HG02642 (cell line): ENCODE measurements at regions not wholly inside any gene's neighbourhood (a gene's known extent, or its start where the extent isn't known, plus 50 kb on each side); places are given as distances from the start of the nearest gene placed in this dataset.
"Not testable (repeated sequence)": the region's sequence is repeated elsewhere in the genome, so short reads cannot be mapped to it uniquely, and the experiment has no call there.

Source experiments
- ATAC-seq: cut with Tn5 transposase; IDR thresholded peaks from one replicate; pipeline ENCODE4 v1.9.1; 2021; ENCODE audit warnings: mild to moderate bottlenecking; ENCODE audit not compliant: unreplicated experiment, poor library complexity

DNA sequence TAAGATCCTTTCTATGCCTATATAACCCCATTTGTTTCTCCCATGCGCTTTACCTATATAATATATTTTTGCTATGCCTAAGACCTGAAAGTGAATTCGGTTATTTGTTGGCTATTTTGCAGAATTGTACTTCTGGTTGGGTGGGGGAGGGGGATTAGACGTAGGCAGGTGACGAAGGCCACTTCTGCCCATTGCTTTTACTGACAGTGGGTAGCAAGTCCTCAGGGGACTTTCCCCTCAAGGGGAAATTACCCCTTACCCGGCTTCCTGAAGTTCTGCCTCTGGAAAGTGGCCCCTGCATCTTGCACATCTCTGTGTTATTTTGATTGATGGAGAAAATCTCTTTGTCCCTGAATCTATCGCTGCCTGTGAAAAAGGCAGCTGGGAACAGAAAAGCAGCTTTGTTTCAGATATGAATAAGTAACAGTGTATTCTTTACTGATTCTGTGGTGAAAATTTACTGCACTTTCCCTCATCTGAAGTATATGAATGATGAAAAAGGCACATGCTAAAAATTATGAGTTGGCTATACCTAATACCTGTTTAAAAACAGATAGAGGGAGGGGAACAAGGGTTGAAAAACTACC, 133.9 kb downstream of the UTRN start:
- no peak for ATAC-seq

DNA sequence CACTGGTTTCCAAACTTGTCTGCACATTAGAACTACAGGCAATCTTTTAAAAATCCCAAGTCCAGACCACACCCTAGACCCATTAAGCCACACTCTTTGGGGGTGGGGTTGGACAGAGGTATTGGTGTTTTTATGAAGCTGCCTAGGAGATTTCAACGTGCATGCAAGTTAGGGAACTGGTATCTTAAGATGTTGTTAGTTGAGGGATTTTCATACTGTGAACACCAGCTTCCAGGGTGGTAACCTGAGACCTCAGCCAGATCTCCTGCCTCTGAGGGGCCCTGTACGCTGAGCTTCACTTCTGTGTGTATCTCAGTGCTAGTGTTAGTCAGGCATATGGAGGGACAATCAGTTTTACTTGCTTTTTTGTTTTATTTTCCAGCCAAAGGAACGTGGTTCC, 138.0 kb downstream of the UTRN start:
- no peak for ATAC-seq

DNA sequence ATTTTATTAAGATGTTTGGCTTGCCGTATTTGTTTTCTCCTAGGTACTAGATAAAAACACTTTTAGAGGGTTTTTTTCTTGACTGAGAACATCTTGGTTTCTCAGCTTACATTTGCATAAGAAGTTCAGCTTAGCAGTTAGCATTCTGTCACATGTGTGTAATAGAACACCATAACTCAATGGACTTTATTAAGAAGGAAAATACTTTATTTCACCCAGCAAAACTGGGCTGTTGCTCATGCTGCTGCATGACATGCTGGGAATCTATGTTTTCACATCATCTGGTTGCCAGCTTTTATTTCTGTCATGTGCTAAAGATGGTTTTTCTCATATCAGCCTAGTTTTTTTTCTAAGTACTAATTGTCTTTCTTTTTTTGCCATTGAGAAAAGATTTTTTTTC, 144.6 kb downstream of the UTRN start:
- ATAC-seq: no peak

DNA sequence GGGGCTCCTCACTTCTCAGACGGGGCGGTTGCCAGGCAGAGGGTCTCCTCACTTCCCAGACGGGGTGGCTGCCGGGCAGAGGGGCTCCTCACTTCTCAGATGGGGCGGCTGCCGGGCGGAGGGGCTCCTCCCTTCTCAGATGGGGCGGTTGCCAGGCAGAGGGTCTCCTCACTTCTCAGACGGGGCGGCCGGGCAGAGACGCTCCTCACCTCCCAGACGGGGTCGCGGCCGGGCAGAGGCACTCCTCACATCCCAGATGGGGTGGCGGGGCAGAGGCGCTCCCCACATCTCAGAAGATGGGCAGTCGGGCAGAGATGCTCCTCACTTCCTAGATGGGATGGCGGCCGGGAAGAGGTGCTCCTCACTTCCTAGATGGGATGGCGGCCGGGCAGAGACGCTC, 148.3 kb downstream of the UTRN start:
- not testable (repeated sequence) for ATAC-seq

DNA sequence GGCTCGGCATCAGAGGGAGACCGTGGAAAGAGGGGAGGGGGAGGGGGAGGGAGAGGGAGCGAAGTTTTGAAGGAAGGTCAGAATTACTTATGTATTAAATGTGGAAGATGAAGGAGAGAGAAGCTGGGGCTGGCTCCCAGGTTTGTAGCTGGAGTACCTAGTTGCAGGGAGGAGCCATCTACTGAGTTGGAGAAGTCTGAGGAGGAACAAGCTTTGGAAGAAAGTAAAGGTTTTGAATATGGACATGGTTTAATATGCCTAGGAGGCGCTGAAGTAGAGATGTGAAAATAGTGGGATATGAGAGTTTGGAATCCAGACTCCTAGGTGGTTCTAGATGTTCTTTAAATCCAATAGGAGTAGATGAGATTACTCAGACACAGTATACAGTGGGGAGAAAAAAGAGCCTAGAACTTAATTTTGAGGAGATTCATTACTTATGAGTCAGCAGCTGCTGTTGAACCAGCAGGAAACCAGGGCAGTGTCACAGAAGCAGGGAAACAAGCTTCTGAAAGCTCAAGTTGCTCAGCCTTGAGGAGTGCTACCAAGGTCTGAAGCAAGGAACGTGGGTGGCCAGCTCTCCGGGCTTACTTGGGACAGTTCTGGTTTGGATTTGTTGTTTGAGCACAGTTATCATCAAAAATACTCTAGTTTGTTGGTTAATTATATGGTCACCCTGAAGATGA, 149.3 kb downstream of the UTRN start:
- no peak for ATAC-seq

DNA sequence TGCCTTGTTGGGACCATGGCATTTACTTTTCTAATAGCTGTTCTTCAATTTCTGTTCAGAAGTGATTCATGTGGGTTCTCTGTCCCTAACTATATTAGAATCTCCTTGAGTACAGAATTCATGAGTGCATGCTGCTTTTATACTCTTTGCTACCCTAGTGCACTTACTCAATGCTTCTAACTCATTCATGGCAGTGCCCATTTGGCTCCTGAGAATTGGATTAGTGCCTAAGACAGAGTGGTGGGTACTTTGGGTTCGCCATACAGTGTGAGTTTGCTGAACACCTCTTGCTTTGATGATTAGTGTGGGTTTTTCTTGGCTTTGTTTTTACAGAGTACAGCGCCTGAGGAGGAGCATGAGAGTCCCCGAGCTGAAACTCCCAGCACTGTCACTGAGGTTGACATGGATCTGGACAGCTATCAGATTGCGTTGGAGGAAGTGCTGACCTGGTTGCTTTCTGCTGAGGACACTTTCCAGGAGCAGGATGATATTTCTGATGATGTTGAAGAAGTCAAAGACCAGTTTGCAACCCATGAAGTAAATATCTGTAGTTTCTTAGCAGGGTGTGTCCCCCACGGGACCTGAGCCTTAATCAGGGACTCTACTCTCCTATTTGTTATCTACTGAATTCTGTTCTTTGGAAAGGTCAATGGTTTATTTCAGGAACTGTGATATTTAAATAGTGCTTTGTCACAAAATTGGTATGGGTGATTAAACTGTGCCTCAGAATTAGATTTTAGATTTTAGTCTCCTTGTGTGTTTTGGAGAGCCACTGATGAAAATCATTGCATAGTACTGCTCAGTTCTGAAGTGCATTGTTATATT, 150.7 kb downstream of the UTRN start:
- no peak for ATAC-seq

DNA sequence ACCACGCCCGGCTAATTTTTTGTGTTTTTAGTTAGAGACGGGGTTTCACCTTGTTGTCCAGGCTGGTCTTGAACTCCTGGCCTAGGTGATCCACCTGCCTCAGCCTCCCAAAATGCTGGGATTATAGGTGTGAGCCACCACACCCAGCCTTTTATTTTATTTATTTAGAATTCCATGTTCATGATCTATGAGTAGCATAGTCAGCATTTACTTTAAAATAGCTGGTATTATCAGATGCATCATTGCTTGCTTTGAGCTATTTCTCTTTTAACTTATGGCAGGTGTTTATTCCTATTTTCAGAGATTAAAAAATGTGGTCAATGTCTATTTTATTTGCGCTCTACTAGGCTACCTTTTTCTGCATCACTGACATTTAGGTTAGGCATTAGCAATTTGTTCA, 152.0 kb downstream of the UTRN start:
- no peak for ATAC-seq

DNA sequence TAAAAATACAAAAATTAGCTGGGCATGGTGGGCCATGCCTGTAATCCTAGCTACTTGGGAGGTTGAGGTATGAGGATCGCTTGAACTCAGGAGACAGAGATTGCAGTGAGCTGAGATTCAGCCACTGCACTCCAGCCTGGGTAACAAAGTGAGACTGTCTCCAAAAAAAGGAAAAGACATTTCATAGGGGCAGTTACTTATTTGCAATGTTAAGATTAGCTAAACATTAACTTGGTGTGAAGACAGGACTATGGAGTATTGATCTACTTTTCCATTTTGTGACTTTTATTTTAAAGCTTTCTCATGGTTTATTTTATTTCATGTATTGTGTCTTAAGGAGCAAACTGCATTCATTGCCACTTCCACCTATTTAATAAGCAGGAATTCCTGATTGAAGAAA, 153.0 kb downstream of the UTRN start:
- no peak for ATAC-seq

DNA sequence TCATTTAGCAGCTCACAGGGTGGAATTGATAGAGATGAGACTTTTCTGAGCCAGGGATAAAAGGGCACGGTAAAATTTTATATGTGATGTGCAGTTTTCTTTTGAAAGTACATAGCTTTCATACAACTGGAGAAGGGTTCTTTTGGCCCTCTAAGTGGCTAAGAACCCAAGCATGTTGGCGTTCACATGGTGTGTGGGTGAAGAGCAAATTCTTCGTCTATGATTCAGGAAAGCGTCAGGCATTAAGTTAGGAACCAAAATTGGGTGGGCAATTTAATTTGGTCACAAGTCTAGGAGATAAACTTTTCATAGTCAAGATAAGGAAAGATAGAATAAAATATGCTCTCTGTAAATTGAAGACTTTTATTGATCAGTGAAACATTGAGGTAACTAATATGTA, 153.9 kb downstream of the UTRN start:
- no peak for ATAC-seq

DNA sequence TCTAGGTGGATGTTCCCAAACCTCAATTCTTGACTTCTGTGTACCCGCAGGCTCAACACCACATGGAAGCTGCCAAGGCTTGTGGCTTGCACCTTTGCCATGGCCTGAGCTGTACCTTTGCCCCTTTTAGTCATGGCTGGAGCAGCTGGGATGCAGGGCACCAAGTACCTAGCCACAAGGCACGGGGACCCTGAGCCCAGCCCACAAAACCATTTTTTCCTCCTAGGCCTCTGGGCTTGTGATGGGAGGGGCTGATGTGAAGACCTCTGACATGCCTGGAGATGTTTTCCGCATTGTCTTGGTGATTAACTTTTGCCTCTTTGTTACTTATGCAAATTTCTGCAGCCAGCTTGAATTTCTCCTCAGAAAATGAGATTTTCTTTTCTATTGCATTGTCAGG, 156.7 kb downstream of the UTRN start:
- ATAC-seq: not testable (repeated sequence)

DNA sequence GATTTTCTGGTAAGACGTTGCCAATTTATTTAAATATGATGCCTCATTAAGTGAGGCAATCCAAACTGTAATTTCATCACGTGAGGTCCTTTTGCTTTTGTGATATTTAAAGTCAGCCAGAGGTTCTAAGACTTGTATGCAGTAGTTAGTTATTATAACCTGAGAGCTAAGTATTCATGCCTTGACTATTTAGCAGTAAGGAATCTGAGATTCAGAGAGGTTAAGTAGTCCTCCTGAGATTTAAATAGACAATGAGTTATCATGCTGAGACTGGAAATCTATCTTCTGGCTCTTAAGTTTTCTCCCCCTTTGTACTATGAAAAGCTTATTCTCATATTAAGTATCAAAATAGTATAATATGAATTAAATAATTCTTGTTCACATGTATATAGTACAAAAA, 158.0 kb downstream of the UTRN start:
- no peak for ATAC-seq

DNA sequence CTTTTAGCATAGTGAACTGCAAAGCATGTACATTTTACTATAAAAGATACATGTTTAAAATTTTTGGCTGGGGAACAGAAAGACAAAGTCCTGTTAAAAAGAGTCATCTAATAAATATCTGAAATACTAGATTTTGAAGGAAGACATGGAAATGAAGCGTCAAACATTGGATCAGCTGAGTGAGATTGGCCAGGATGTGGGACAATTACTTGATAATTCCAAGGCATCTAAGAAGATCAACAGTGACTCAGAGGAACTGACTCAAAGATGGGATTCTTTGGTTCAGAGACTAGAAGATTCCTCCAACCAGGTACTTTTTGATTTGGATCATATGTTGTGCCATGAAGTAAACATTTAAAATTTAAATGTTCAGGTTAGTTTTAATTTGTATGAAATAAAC, 162.3 kb downstream of the UTRN start:
- no peak for ATAC-seq

DNA sequence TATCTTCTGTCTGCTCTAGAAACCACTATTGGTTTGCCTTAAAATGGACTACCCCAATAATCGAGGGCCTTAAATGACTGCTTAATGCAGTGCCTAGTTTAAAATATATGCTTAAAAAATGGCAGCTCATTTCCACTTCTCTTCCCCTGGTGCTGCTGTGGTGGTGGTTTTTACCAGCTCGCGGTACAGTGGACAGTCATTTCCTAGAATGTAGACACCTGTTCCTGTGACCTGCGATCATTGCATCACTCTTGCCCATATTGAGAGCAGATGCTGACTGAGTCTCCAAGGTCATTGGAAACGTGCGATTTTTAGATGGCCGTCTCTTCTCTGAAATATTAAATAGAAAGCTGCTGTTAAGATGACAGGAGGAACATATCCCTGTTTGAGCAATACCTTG, 164.1 kb downstream of the UTRN start:
- ATAC-seq: no peak

DNA sequence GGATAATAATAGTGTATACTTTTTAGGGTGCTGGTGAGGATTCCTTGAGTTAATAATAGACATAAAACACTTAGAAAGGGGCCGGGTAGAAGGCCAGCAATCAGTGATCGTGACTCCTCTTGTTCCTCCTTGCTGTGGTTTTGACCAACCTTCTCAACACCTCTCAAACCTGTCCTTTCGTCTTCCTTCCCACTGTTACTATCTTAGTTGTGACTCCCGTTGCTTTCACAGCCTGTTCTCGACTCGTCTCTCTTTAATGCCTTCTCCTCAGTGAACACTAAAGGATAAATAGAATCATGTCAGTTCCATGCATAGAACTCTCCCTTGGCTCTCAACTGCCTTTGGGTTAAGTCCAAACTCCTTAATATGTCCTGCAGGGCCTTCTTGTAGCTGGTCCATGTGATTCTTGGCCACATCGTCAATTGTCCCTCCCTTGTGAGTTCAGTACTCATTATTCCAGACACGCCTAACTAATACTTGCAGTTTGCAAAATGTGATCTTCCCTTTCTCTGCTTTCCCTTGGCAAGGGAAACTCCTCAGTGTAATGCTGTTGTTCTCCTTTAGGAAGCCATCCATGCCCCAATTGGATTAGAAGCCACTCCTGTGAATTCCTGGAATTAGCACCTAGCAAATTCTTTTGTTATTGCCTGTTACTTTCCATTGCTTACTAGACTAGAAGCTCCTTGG, 164.9 kb downstream of the UTRN start:
- no peak for ATAC-seq

DNA sequence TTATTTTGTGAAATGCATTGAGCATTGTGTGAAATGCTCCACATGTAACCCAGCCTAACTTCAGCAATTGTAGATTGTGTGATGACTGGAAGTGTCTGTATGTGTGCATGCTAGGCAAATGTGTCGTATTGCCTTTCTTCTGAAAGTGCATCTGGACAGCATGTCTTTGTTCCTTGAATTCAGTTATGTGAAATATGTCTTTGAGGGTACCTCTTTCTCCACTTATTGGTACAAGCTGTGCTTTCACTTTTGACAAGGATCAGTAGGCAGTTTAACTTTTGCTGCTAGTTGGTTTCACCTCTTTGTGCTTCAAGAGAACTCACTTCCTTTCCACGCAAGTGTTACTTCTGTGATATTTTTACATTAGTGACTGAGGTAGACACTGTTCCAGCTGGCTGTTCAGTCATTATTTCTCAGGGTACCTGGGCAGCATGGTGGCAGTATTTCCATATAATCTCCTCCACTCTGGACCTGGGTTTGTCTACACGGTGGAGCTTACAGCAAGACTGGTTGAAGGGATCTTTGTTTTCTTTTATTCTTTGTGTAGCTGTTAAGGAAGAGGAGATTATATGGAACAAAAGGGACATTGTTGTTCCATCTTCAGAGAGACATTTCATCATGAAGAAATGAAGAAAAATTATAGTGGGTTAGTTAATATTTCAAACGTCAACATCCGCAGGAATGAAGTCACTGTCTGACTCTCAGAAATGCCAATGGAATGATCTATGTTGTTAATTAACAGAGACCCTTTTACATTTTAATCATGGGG, 175.4 kb downstream of the UTRN start:
- ATAC-seq: peak; percentile 94

DNA sequence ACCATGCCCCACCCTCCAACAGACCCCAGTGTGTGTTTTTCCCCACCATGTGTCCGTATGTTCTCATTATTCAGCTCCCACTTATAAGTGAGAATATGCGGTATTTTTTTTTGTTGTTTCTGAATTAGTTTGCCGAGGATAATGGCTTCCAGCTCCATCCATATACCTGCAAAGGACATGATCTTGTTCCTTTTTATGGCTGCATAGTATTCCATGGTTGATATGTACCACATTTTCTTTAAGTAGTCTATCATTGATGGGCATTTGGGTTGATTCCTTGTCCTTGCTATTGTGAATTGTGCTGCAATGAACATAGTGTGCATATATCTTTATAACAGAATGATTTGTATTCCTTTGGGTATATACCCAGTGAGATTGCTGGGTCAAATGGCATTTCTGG, 176.9 kb downstream of the UTRN start:
- no peak for ATAC-seq

DNA sequence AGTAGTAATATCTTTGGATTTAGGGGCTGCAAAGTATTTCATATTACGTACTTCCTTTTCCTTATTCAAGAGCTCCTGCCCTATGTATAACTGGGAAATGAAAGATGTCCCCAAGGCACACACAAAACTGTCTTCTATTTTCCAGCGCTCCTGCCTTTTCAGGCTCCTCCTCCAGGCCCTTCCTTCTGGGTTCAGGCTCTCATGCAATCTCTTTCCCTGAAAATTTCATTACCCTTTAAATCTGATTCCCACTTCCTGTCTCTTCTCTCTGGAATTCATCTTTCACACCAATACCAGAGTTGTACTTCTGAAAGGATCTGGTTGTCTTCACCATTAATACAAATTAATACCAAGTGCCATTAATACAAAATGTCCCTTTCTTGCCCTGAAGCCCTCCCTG, 181.6 kb downstream of the UTRN start:
- ATAC-seq: no peak

DNA sequence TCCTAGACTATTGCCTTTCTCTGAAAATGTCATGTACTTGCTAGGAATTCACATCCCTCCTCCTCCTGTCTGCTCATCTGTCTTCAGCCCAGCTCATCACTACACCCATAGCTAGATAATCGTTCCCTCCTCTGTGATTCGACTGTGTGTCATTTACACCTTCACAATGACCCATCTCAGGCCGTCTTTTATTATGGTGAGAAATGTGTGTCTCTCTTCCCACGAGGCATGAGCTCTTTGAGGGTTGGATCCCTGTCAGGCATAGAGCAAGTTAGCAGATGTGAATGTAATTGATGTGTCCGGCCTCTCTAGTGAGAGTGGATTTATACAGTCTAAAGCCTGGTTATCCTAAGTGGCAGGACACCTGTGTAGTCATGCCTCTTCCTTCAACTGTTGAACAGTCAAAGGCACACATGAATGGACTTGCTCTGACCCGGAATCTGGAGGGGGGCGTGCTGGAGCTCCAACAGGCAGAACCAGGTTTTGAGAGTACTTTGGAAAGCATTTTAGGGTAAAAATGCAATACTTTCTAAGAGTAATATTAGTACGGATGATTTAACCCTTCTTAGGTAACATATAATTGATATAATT, 182.1 kb downstream of the UTRN start:
- no peak for ATAC-seq

DNA sequence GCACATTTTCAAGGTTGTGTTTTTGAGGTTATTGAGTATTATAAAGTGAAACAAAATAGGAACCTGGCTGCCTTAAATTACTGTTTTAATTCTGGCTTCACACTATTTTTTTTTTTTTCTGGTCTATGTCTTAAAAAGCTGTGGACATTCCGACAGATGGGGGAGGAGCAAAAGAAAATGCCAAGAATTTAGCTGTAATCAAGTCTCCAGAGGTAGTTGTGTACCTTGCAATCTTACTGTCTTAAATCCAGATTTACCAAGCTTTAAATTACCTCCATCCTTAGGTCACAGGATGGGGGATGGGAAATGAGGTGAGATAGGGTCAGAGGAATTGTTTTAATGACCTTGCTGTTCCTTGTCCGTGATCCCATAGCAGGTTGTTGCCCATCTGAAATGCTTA, 182.8 kb downstream of the UTRN start:
- ATAC-seq: no peak

DNA sequence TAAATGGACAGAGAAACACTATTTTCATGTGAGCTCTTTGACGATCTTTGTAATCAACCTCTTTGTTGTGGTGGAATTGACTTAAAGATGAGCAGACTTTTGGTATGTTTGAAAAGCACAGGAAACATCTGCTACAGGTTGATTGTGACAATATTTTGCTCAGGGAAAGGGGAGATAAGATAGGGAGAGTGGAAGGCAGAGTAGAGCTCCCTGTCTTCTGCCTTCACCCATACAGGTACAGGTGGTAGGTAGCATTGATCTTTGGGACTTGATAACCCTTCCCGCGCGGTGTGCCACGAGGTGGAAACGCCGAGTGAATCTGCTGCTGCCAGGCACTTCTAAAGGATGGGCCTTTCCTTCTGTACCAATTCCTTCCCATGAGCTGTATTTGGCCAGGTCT, 183.6 kb downstream of the UTRN start:
- no peak for ATAC-seq
